Endothelial cell (in vitro differentiated cells): ENCODE measurements at regions not wholly inside any gene's neighbourhood (a gene's known extent, or its start where the extent isn't known, plus 50 kb on each side); places are given as distances from the start of the nearest gene placed in this dataset.

Experiments
- DNase-seq: peaks from one replicate; pipeline ENCODE4 v3.0.0; 2021; ENCODE audit warnings: low spot score
- H3K27ac Mint-ChIP-seq: one replicate; pipeline ENCODE4 v1.8.0; 2021; ENCODE audit warnings: mixed read lengths, inconsistent platforms; ENCODE audit not compliant: unreplicated experiment
- H3K27me3 Mint-ChIP-seq: one replicate; pipeline ENCODE4 v1.8.0; 2021; ENCODE audit warnings: mild to moderate bottlenecking, moderate library complexity, mixed read lengths, inconsistent platforms; ENCODE audit not compliant: unreplicated experiment
- H3K36me3 Mint-ChIP-seq: one replicate; pipeline ENCODE4 v1.8.0; 2021; ENCODE audit warnings: mild to moderate bottlenecking, low read depth, mixed read lengths, inconsistent platforms; ENCODE audit not compliant: unreplicated experiment
- H3K4me1 Mint-ChIP-seq: one replicate; pipeline ENCODE4 v1.8.0; 2021; ENCODE audit warnings: mild to moderate bottlenecking, mixed read lengths, inconsistent platforms; ENCODE audit not compliant: unreplicated experiment
- H3K4me3 Mint-ChIP-seq: one replicate; pipeline ENCODE4 v1.8.0; 2021; ENCODE audit warnings: mild to moderate bottlenecking, mixed read lengths, inconsistent platforms; ENCODE audit not compliant: unreplicated experiment
- H3K9me3 Mint-ChIP-seq: one replicate; pipeline ENCODE4 v1.8.0; 2021; ENCODE audit warnings: mixed read lengths, inconsistent platforms; ENCODE audit not compliant: unreplicated experiment
- TF ChIP-seq, protein P1 (sequence below): fragments of 200-600 bp; sonication (generic); IDR thresholded peaks from one replicate; pipeline ENCODE4 v1.5.0; 2021; ENCODE audit warnings: antibody characterized with exemption; ENCODE audit not compliant: unreplicated experiment

DNA sequence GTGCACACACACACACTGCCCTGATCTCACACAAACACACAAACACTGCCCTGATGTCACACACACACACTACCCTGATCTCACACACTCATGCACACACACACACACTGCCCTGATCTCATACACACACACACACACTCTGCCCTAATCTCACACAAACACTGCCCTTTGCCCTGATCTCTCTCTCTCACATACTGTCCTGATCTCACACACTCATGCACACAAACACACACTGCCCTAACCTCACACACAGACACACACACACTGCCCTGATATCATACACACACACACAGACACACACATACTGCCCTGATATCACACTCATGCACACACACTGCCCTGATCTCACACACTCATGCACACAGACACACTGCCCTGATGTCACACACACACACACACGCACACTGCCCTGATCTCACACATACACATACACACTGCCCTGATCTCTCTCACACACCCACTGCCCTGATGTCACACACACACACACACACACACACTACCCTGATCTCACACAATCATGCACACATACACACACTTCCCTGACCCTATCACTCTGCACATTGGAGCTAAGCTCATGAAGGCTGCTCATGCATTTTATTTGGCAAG, 97.6 kb upstream of the DIO3 start:
- Mint-ChIP-seq H3K4me3 (no peak overlapping the region), H3K36me3 (no peaks in the 10 kb centered on the region), H3K27me3 (peaks cover 5% of the 10 kb centered on the region), H3K27ac (no peak overlapping the region), H3K4me1 (no peaks in the 10 kb centered on the region), H3K9me3 (no peaks in the 10 kb centered on the region)
- TF ChIP-seq, protein P1, sequence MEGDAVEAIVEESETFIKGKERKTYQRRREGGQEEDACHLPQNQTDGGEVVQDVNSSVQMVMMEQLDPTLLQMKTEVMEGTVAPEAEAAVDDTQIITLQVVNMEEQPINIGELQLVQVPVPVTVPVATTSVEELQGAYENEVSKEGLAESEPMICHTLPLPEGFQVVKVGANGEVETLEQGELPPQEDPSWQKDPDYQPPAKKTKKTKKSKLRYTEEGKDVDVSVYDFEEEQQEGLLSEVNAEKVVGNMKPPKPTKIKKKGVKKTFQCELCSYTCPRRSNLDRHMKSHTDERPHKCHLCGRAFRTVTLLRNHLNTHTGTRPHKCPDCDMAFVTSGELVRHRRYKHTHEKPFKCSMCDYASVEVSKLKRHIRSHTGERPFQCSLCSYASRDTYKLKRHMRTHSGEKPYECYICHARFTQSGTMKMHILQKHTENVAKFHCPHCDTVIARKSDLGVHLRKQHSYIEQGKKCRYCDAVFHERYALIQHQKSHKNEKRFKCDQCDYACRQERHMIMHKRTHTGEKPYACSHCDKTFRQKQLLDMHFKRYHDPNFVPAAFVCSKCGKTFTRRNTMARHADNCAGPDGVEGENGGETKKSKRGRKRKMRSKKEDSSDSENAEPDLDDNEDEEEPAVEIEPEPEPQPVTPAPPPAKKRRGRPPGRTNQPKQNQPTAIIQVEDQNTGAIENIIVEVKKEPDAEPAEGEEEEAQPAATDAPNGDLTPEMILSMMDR: no peak
- DNase-seq: no peak

DNA sequence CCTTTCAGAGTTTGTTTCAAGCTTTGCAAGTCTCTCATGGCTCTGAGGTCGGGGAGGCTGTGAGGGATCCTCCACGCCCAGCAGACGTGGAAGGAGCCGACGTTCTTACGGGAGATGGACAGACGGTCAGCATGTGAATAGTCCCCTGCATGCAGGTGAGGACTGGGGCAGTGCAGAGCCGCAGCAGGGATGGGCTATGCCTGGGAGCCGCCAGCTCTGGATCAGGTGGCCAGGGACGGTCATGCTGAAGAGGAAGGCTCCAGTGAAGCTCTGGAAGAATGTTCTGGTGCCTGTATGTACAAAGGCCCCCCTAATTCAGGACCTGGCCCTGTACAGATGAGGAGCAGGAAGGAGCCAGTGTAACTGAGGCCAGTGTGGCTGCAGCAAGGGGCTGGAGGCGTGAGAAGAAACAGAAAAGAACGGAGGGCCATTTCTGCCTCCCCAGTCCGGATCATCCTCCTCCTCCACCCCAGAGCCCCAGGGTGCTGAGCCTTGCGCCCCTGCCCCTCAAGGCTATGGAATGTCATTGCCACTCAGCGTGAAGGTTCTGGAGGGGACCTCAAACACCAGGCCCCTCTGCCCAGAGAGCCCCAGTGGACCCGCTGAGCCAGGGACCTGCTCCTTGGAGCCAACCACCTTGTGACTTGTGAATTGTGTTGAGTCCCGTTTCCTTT, 96.8 kb upstream of the DIO3 start:
- H3K9me3 Mint-ChIP-seq: no peaks in the 10 kb centered on the region
- H3K36me3 Mint-ChIP-seq: no peaks in the 10 kb centered on the region
- no peak overlapping the region for H3K27ac Mint-ChIP-seq
- TF ChIP-seq, protein P1: no peak
- H3K4me3 Mint-ChIP-seq: no peak overlapping the region
- no peaks in the 10 kb centered on the region for H3K4me1 Mint-ChIP-seq
- peaks cover 5% of the 10 kb centered on the region for H3K27me3 Mint-ChIP-seq
- DNase-seq: no peak

DNA sequence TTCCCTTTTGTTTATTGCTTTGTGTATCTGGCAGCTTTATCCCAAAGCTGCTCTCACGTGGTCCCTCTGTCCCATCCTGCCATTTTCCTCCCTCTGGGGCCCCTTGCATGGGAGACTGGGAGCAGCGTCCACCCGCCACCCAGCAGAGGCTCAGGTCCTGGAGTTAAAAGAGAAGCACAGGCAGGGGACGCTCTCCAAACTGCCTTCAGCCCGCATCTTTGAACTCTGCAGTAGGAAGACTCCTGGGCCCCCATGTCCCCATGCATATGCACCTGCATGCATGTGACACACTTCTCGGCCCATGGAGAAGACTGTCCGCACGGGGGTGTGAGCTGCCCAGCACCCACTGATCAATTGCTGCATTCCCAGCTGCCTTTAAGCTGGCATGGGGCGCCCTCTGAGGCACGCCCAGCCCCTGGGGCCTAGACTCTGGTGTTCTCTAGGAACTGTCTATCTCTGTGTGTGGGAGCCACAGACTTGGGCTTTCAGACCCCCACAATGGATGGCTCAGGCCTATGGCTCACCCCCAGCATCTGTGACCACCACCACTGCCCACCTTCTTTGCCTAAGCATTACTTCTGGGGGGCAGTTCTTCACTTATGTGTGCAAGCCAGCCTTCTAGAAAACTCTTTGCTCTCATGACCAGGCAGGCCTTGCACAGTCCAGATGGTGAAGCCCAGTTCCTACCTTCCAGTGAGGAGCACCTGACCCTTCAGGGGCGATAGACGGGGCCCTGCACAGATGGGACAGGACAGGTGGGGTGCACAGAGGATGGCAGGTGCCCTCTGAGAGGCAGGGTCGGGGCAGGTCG, 96.1 kb upstream of the DIO3 start:
- DNase-seq: no peak
- H3K36me3 Mint-ChIP-seq: no peaks in the 10 kb centered on the region
- H3K9me3 Mint-ChIP-seq: no peaks in the 10 kb centered on the region
- H3K27ac Mint-ChIP-seq: no peak overlapping the region
- no peaks in the 10 kb centered on the region for H3K4me1 Mint-ChIP-seq
- TF ChIP-seq, protein P1: no peak
- H3K4me3 Mint-ChIP-seq: no peak overlapping the region
- peaks cover 5% of the 10 kb centered on the region for H3K27me3 Mint-ChIP-seq

DNA sequence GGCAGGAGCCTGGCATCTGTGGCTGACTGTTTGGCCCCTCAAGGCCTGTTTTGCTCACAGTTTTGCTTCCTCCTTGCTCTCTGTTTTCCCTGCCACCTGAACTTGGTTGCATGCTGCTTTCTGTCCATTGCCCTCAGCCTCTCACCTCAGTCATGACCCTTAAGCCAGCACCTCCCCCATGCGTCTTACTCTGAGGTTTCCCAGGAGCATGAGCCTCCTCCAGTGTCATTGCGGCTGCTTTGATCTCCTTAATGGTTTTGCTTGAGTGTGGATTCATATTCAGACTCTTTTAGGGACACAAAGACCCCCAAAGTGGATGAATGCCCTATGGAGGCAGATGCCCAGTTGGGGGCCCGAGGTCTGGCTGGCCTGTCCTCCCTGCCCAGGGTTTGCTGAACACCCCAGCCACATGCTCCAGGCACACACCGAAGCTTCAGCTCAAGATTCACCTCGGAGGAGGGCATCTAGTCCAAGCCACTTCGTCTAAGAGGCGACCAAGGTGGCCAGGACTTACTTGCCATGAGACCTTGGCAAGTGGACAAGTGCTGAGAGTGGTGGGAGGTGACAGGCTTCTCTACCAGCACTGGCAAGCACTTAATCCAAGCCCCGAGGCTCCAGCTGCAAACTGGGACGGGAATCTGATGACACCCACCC, 95.4 kb upstream of the DIO3 start:
- H3K27ac Mint-ChIP-seq: no peak overlapping the region
- H3K4me3 Mint-ChIP-seq: no peak overlapping the region
- no peaks in the 10 kb centered on the region for H3K9me3 Mint-ChIP-seq
- no peaks in the 10 kb centered on the region for H3K36me3 Mint-ChIP-seq
- TF ChIP-seq, protein P1: no peak
- H3K27me3 Mint-ChIP-seq: peaks cover 5% of the 10 kb centered on the region
- no peak for DNase-seq
- no peaks in the 10 kb centered on the region for H3K4me1 Mint-ChIP-seq
